HEK293T (cell line): ENCODE measurements at regions not wholly inside any gene's neighbourhood (a gene's known extent, or its start where the extent isn't known, plus 50 kb on each side); places are given as distances from the start of the nearest gene placed in this dataset.

Experiments used
- BHLHE40 ChIP-seq: fragments of 450-650 bp; IDR thresholded peaks from 2 replicates; pipeline ENCODE4 v1.6.1; 2016; ENCODE audit warnings: mild to moderate bottlenecking, moderate library complexity, borderline replicate concordance
- FOXA1 ChIP-seq: fragments of 450-650 bp; IDR thresholded peaks from 2 replicates; pipeline ENCODE4 v1.6.1; 2016; ENCODE audit warnings: mild to moderate bottlenecking
- FOXK2 ChIP-seq: fragments of 450-650 bp; IDR thresholded peaks from 2 replicates; pipeline ENCODE4 v1.6.1; 2016; ENCODE audit warnings: mild to moderate bottlenecking
- FOXM1 ChIP-seq: fragments of 450-650 bp; IDR thresholded peaks from 2 replicates; pipeline ENCODE4 v1.6.1; 2017; ENCODE audit warnings: mild to moderate bottlenecking, borderline replicate concordance
- HDGF ChIP-seq: fragments of 450-650 bp; IDR thresholded peaks from 2 replicates; pipeline ENCODE4 v1.6.1; 2017; ENCODE audit warnings: antibody characterized with exemption, borderline replicate concordance
- LEF1 ChIP-seq: fragments of 450-650 bp; IDR thresholded peaks from 2 replicates; pipeline ENCODE4 v1.6.1; 2017; ENCODE audit warnings: mild to moderate bottlenecking, borderline replicate concordance
- NFRKB ChIP-seq: fragments of 450-650 bp; IDR thresholded peaks from 2 replicates; pipeline ENCODE4 v1.6.1; 2016; ENCODE audit warnings: mild to moderate bottlenecking, moderate library complexity
- PKNOX1 ChIP-seq: fragments of 450-650 bp; IDR thresholded peaks from 2 replicates; pipeline ENCODE4 v1.6.1; 2016
- SP1 ChIP-seq: fragments of 450-650 bp; IDR thresholded peaks from 2 replicates; pipeline ENCODE4 v1.6.1; 2017
- TARDBP ChIP-seq: fragments of 450-650 bp; IDR thresholded peaks from 2 replicates; pipeline ENCODE4 v1.6.1; 2016

- TF ChIP-seq TARDBP (no peak), FOXK2 (no peak), HDGF (no peak), LEF1 (no peak), PKNOX1 (no peak), FOXM1 (no peak), BHLHE40 (no peak), SP1 (no peak), NFRKB (no peak), FOXA1 (no peak)
These were observed 105.5 kb upstream of the IRF2BP2 start for GRCh38 chr1:234715252-234716014.
